ENCODE measurements at regions not wholly inside any gene's neighbourhood (a gene's known extent, or its start where the extent isn't known, plus 50 kb on each side); places are given as distances from the start of the nearest gene placed in this dataset.

GRCh38 chr13:111555268-111555808, 234.9 kb downstream of the TEX29 start:
- TF ChIP-seq CTCF (IDR thresholded peaks at IDR 0.05; ENCODE audit: insufficient read depth, low read depth, low read length) = no peak
- no peak for TF ChIP-seq EZH2 (IDR thresholded peaks at IDR 0.05; ENCODE audit: insufficient read depth, low read length)
